ENCODE measurements at regions not wholly inside any gene's neighbourhood (a gene's known extent, or its start where the extent isn't known, plus 50 kb on each side); places are given as distances from the start of the nearest gene placed in this dataset.

DNA sequence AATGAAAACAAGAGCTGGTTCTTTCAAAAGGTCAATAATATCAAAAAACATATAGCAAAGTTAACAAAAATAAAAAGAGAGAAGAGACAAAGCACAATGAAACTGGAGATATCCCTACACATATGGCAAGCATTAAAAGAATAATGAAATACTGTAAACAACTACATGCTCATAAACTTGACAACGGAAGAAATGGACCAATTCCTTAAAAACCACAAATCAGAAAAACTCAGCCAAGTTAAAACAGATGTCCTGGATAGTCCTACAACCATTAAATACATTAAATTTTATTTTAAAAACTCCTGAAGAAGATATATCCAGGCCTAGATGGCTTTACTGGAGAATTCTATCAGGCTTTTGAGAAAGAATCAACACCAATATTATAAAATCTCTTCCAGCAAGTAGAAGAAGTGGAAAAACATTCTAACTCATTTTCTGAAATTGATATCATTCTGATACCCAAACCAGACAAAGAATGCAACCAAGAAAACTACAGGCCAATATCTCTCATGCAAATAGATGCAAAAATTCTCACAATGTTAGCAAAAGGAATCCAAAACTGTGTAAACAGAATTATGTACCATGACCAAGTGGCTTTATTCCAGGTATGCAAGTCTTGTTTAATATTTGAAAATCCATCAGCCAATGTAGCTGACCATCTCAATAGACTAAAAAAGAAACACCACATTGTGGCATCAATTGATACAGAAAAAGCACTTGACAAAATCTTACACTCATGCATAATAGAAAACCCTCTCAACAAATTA, 56.1 kb upstream of the LRRC7 start:
- DNase-seq (ENCODE audit: low spot score) = no peak

DNA sequence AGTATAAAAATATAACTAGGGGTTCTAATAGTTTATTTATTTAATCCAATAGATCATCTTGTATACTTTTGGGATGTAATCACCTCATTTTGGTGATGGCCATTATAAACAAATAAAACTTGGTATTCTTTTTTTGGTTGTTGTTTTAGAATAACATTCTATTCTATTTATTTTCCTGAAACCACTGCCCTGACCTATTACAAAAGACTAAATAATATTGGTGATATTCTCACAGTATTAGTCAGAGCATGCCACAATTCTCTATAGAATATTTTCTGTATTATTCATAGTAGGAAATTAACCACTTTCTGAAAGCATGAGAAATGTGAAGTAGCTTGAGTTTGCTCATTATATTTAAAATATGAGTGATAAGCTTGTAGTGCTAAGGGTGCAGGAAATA, 54.1 kb upstream of the LRRC7 start:
- no peak for DNase-seq (ENCODE audit: low spot score)

Data from HT-29 (cell line).